ENCODE measurements at regions not wholly inside any gene's neighbourhood (a gene's known extent, or its start where the extent isn't known, plus 50 kb on each side); places are given as distances from the start of the nearest gene placed in this dataset.

DNA sequence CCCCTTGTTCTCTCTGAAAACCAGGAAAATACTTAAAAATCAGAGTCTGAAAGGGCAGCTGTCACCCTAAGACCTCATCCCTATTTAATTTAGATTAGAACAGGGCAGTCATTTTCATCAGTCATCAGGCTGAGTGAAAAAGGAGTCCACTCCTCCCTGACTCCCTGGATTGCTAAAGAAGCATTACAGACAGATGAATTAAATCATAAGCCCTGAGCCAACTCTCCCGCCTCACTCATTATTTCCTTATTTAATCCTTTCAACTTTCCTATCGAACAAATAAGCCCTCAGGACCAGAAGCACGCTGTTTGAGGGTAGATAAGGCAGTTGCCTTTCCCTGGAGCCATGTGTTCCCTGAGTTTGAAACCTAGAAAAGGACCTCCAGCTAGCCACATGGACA, 201.9 kb upstream of the ANKRD55 start:
- no peak for DNase-seq
- peaks cover 4% of the 10 kb centered on the region for H3K4me1 Mint-ChIP-seq
- H3K9me3 Mint-ChIP-seq: peaks cover 4% of the 10 kb centered on the region

DNA sequence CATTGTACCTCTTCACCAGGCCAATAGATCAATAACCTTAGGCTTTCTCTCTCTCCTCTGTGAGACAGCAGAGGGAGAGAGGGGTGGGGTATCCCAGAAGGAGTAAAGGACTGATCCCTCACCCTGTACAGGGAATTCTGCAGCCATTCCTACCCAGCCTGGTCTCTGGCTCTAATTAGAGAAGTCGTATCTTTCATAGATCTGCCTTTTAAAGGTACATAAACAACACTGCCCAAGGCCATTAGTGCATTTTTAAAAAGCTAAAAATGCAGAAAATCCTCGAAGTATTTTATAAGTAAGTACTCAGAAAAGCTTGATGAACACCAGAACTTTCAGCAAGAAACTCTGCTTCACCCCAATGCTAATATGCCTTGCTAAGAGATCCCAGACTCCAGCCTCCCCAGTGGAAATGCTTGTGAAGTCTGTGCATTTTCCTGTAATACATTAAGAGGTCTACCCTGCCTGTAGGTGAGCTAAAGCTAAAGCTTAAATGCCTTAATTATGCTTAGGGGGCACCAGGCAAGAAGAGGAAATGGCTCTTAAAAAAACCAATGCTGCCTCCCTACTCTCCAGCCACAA, 200.0 kb upstream of the ANKRD55 start:
- Mint-ChIP-seq H3K27ac (no peak overlapping the region), H3K4me3 (no peak overlapping the region), H3K27me3 (no peaks in the 10 kb centered on the region), H3K36me3 (ENCODE audit: low read depth) (no peaks in the 10 kb centered on the region), H3K9me3 (peaks cover 4% of the 10 kb centered on the region), H3K4me1 (peaks cover 4% of the 10 kb centered on the region)
- no peak for ATAC-seq
- no peak for DNase-seq

More for the DNA sequence above, 201.9 kb upstream of the ANKRD55 start:
- Mint-ChIP-seq H3K36me3 (ENCODE audit: low read depth) (no peaks in the 10 kb centered on the region), H3K27me3 (no peaks in the 10 kb centered on the region), H3K4me3 (no peak overlapping the region), H3K27ac (no peak overlapping the region)
- ATAC-seq: no peak

DNA sequence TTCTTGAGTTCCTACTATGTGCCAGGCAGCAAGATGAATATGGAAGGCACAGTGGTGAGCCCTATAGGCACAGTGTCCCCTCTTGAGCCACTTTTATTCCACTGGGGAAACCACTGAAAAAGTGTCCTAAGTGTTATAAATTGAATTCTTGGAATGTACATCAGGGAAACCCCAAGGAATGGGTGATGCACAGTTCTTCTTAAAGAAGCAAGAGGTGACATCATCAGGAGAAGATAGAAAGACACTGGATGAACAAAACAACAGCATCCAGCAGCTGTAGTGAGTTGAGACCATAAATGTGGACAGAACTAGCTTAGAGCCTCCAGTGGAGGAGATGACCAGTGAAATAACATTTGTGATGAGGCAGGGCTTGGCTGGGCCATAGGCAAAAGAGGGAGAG, 199.2 kb upstream of the ANKRD55 start:
- Mint-ChIP-seq H3K27me3 (no peaks in the 10 kb centered on the region), H3K9me3 (peaks cover 4% of the 10 kb centered on the region), H3K27ac (no peak overlapping the region), H3K36me3 (ENCODE audit: low read depth) (no peaks in the 10 kb centered on the region), H3K4me3 (no peak overlapping the region), H3K4me1 (peaks cover 4% of the 10 kb centered on the region)
- ATAC-seq (no peak), DNase-seq (no peak)

DNA sequence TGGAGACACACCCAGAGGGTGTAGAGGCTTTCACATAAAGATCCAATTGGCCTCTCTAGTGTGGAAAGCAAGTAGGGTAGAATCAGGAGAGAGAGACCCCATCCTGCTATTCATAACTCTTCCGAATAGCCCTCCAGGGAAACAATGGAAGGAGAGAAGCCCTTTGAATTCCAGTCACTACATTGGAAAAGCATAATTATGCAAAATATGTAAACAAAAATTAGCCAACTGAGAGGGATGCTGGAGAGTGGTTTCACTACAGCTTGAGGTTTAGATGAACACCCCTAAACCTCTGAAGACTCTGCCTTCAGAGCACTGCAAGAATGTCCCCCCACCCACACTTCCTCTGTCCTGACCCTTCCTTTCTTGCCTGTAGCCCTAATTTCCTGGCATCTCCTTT, 197.3 kb upstream of the ANKRD55 start:
- no peak overlapping the region for H3K4me3 Mint-ChIP-seq
- DNase-seq: no peak
- peaks cover 4% of the 10 kb centered on the region for H3K9me3 Mint-ChIP-seq
- H3K27ac Mint-ChIP-seq: no peak overlapping the region
- no peaks in the 10 kb centered on the region for H3K4me1 Mint-ChIP-seq
- ATAC-seq: no peak
- no peaks in the 10 kb centered on the region for H3K36me3 Mint-ChIP-seq (ENCODE audit: low read depth)
- no peaks in the 10 kb centered on the region for H3K27me3 Mint-ChIP-seq

DNA sequence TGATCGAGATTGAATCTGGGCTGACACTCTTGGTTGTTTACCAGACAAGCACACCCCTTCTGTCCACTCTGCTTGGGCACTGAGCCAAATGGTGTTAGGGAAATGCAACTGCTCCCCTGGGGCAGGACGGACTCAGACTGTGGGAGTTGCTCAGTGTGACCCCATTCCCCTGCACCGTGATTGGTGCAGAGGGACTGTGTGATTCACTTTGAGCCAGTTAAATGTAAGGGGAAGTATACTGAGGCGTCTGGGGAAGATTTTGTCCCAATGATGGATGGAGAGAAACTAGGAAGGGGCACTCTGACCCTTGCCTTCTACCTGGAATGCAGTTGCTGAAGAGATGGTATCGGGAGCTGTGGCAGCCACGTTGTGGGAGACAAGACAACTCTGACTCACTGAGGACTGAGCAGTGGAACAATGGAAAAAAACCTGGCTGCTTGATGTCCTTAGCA, 196.0 kb upstream of the ANKRD55 start:
- no peak for DNase-seq
- Mint-ChIP-seq H3K27ac (no peak overlapping the region), H3K4me1 (no peaks in the 10 kb centered on the region), H3K9me3 (peaks cover 4% of the 10 kb centered on the region), H3K36me3 (ENCODE audit: low read depth) (no peaks in the 10 kb centered on the region), H3K4me3 (no peak overlapping the region), H3K27me3 (no peaks in the 10 kb centered on the region)
- ATAC-seq: no peak

- no peak overlapping the region for H3K27ac Mint-ChIP-seq
- no peaks in the 10 kb centered on the region for H3K36me3 Mint-ChIP-seq (ENCODE audit: low read depth)
- no peak for ATAC-seq
- no peaks in the 10 kb centered on the region for H3K4me1 Mint-ChIP-seq
- no peak for DNase-seq
- H3K4me3 Mint-ChIP-seq: no peak overlapping the region
- H3K27me3 Mint-ChIP-seq: no peaks in the 10 kb centered on the region
- H3K9me3 Mint-ChIP-seq: peaks cover 11% of the 10 kb centered on the region
Measured at GRCh38 chr5:56426693-56427092, 193.6 kb upstream of the ANKRD55 start.

- no peak for ATAC-seq
- no peaks in the 10 kb centered on the region for H3K27me3 Mint-ChIP-seq
- no peak overlapping the region for H3K4me3 Mint-ChIP-seq
- H3K27ac Mint-ChIP-seq: no peak overlapping the region
- DNase-seq: no peak
- no peaks in the 10 kb centered on the region for H3K4me1 Mint-ChIP-seq
- peaks cover 2% of the 10 kb centered on the region for H3K36me3 Mint-ChIP-seq (ENCODE audit: low read depth)
- H3K9me3 Mint-ChIP-seq: peaks cover 47% of the 10 kb centered on the region
Measured at GRCh38 chr5:56422076-56422762, 189.1 kb upstream of the ANKRD55 start.

DNA sequence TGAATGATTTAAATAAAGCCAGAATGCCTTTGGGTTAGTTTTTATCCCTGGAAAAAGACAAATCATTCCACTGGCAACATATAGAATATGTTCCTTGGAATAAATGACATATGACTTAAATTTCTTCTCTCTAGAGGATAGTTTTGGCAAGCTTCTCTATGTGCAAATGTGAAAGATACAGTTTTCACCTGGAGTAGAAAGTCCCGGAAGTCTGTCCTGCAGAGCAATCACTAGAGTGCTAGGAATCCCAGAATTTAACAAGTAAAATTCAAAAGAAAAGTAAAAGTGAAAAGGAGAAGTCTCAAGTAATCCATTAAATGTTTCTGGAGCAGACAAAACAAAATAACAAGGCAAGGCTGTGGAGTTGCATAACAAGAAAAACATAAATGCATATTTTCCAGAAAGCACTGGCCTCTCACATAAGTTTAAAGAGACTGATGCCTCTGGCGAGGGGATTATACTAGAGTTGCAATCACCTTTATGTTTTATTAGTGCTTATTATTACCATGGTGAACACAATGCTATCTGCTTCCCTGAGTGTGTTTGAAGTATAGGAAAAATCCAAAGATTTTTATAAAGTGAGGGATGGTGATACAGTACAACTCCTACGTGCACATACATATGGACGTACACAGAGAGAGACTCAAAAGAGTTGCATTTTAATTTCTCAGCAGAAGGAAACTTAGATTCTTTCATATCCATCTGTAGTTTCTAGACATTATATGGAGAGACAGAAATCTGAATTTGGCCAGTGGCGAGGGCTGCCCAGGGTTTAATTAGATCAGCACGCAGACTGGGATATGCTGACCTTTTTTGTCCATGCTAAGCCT, 188.3 kb upstream of the ANKRD55 start:
- H3K4me1 Mint-ChIP-seq: peaks cover under 1% of the 10 kb centered on the region
- no peaks in the 10 kb centered on the region for H3K27me3 Mint-ChIP-seq
- ATAC-seq (no peak), DNase-seq (no peak)
- peaks cover 2% of the 10 kb centered on the region for H3K36me3 Mint-ChIP-seq (ENCODE audit: low read depth)
- no peak overlapping the region for H3K4me3 Mint-ChIP-seq
- no peak overlapping the region for H3K27ac Mint-ChIP-seq
- peaks cover 47% of the 10 kb centered on the region for H3K9me3 Mint-ChIP-seq

GRCh38 chr5:56420323-56420722, 187.2 kb upstream of the ANKRD55 start:
- Mint-ChIP-seq H3K4me3 (no peak overlapping the region), H3K4me1 (peaks cover 8% of the 10 kb centered on the region), H3K36me3 (ENCODE audit: low read depth) (peaks cover 2% of the 10 kb centered on the region), H3K27me3 (no peaks in the 10 kb centered on the region), H3K9me3 (peaks cover 47% of the 10 kb centered on the region), H3K27ac (no peak overlapping the region)
- ATAC-seq: no peak
- no peak for DNase-seq

DNA sequence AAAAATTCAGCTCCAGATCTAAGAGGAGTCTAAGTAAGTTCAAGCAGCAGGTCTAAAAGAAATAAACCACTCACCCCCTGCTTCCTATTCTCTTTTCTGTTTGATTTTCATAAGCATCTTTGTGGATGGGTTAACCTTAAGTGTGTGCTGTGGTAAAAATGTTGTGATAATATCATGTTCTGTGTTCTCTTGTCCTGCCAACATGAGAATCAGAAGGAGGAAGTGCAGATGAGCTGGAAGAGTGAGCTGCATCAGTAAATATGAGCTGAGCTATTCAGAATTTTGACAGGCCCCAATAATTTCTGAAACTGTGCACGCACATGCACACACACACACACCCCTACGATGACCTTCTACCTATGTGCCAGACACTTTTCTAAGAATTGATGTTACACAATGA, 186.5 kb upstream of the ANKRD55 start:
- no peak overlapping the region for H3K27ac Mint-ChIP-seq
- ATAC-seq (no peak), DNase-seq (no peak)
- peaks cover 47% of the 10 kb centered on the region for H3K9me3 Mint-ChIP-seq
- no peak overlapping the region for H3K4me3 Mint-ChIP-seq
- H3K27me3 Mint-ChIP-seq: no peaks in the 10 kb centered on the region
- H3K4me1 Mint-ChIP-seq: peaks cover 12% of the 10 kb centered on the region
- peaks cover 2% of the 10 kb centered on the region for H3K36me3 Mint-ChIP-seq (ENCODE audit: low read depth)

GRCh38 chr5:56415356-56415765, 182.2 kb upstream of the ANKRD55 start:
- Mint-ChIP-seq H3K4me3 (no peak overlapping the region), H3K27ac (no peak overlapping the region), H3K9me3 (peaks cover 23% of the 10 kb centered on the region), H3K4me1 (peaks cover 28% of the 10 kb centered on the region), H3K27me3 (no peaks in the 10 kb centered on the region), H3K36me3 (ENCODE audit: low read depth) (peaks cover 2% of the 10 kb centered on the region)
- peak; percentile 14 for DNase-seq
- ATAC-seq: peak; percentile 54

DNA sequence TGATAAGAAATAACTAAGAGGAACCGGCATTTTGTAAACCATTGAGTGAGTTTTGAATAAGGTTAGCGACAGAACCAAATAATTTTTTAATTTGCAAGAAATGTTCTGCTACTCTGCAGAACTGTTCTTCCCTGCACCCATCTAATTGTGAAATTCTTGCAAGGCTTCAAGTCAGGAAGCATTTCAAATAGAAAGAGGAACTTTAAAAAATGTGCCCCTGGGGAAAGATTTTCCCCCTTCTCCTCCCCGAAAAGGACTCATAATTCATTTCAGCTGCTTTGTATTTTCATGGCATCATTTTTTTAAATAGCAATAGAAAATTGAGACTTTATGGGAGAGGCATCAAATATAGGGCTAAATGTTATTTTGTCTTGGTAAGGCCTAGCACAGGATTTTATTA, 180.9 kb upstream of the ANKRD55 start:
- Mint-ChIP-seq H3K27ac (no peak overlapping the region), H3K4me1 (peaks cover 28% of the 10 kb centered on the region), H3K36me3 (ENCODE audit: low read depth) (no peaks in the 10 kb centered on the region), H3K4me3 (no peak overlapping the region), H3K27me3 (no peaks in the 10 kb centered on the region), H3K9me3 (peaks cover 10% of the 10 kb centered on the region)
- ATAC-seq (no peak), DNase-seq (no peak)

GRCh38 chr5:56413546-56413945, 180.4 kb upstream of the ANKRD55 start:
- H3K4me1 Mint-ChIP-seq: peaks cover 28% of the 10 kb centered on the region
- H3K4me3 Mint-ChIP-seq: no peak overlapping the region
- H3K27ac Mint-ChIP-seq: no peak overlapping the region
- DNase-seq (no peak), ATAC-seq (no peak)
- H3K27me3 Mint-ChIP-seq: no peaks in the 10 kb centered on the region
- H3K9me3 Mint-ChIP-seq: peaks cover 7% of the 10 kb centered on the region
- H3K36me3 Mint-ChIP-seq (ENCODE audit: low read depth): no peaks in the 10 kb centered on the region

DNA sequence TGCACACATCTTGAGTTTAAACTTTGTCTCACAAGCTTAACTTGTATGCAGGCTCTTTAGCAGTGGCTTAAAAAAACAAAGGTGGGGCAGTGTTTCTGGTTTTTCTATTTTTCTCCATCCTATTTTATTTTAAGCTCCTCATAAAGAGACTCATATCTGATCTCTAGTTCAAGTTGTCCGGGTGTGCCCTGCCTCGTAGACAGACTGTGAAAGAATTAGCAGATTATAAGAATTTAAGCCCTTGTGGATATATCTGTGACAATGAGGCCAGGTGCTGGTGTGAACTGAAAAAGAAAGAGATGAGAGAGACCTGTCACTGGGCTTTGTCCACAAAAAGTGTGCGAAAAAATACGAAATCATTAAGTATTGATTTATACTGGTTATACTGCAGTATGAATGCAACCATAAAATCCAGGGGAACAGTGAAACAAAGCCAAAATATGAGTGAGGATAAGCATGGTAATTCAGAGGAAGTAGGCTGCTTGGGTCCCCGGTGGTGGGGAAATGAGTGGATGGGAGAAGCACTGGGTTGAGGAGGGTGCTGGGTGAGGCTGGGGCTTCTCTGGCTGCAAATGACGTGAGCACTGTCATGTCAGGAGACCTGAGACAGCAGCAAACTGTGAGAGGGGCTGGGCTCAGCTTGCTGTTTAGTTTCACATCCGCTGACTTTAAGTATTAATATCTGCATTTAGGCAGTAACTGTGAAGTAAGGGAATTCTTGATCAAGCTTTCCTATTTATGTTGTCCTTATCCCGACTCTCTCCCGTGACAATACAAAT, 179.7 kb upstream of the ANKRD55 start:
- H3K4me1 Mint-ChIP-seq: peaks cover 28% of the 10 kb centered on the region
- peak; percentile 24 for DNase-seq
- peak; percentile 82 for ATAC-seq
- no peaks in the 10 kb centered on the region for H3K36me3 Mint-ChIP-seq (ENCODE audit: low read depth)
- no peaks in the 10 kb centered on the region for H3K9me3 Mint-ChIP-seq
- H3K4me3 Mint-ChIP-seq: no peak overlapping the region
- H3K27ac Mint-ChIP-seq: no peak overlapping the region
- no peaks in the 10 kb centered on the region for H3K27me3 Mint-ChIP-seq

Measured in activated naive CD8-positive, alpha-beta T cell treated with anti-CD3 and anti-CD28 coated beads, Interleukin-2, amount 50 U/mL, for 24 hours (primary cell).